ENCODE measurements at regions not wholly inside any gene's neighbourhood (a gene's known extent, or its start where the extent isn't known, plus 50 kb on each side); places are given as distances from the start of the nearest gene placed in this dataset.

GRCh38 chr9:110086537-110086936, 121.4 kb downstream of the C9orf152 start:
- DNase-seq (ENCODE audit: low read depth): no peak
- TF ChIP-seq, protein P1, sequence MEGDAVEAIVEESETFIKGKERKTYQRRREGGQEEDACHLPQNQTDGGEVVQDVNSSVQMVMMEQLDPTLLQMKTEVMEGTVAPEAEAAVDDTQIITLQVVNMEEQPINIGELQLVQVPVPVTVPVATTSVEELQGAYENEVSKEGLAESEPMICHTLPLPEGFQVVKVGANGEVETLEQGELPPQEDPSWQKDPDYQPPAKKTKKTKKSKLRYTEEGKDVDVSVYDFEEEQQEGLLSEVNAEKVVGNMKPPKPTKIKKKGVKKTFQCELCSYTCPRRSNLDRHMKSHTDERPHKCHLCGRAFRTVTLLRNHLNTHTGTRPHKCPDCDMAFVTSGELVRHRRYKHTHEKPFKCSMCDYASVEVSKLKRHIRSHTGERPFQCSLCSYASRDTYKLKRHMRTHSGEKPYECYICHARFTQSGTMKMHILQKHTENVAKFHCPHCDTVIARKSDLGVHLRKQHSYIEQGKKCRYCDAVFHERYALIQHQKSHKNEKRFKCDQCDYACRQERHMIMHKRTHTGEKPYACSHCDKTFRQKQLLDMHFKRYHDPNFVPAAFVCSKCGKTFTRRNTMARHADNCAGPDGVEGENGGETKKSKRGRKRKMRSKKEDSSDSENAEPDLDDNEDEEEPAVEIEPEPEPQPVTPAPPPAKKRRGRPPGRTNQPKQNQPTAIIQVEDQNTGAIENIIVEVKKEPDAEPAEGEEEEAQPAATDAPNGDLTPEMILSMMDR (IDR thresholded peaks at IDR 0.05; ENCODE audit: low read depth, low read length, missing control alignments): no peak
- in situ Hi-C loops (cut with HindIII; ENCODE audit: low sequenced_read_pairs): no loop called here
- H3K4me3 ChIP-seq (ENCODE audit: low read depth, low read length): no peak overlapping the region

- TF ChIP-seq, protein P1 (IDR thresholded peaks at IDR 0.05; ENCODE audit: low read depth, low read length, missing control alignments): no peak
- in situ Hi-C loops (cut with HindIII; ENCODE audit: low sequenced_read_pairs): no loop called here
- DNase-seq (ENCODE audit: low read depth): no peak
- H3K4me3 ChIP-seq (ENCODE audit: low read depth, low read length): no peak overlapping the region
Measured at GRCh38 chr9:110087605-110088004, 120.4 kb downstream of the C9orf152 start.

DNA sequence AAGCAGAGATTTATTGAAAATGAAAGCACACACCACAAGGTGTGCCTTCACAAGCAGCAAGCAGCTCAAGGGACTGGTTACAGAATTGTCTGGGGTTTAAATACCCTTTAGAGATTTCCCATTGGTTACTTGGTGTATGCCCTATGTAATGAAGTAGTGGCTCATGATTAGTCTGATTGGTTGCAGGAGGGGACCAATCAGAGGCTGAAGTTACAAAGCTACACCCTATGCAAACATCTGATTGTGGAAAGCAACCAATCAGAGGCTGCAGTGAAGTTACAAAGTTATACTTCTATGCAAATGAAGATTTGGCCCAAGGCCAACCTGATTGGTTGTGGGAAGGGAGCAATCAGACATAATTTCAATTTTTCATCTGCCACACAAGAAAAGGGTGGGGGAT, 119.9 kb downstream of the C9orf152 start:
- TF ChIP-seq, protein P1 (IDR thresholded peaks at IDR 0.05; ENCODE audit: low read depth, low read length, missing control alignments): no peak
- in situ Hi-C loops (cut with HindIII; ENCODE audit: low sequenced_read_pairs): no loop called here
- H3K4me3 ChIP-seq (ENCODE audit: low read depth, low read length): no peak overlapping the region
- DNase-seq (ENCODE audit: low read depth): no peak

- in situ Hi-C loops (cut with HindIII; ENCODE audit: low sequenced_read_pairs): no loop called here
Measured at GRCh38 chr9:110089681-110090370, 118.1 kb downstream of the C9orf152 start.

DNA sequence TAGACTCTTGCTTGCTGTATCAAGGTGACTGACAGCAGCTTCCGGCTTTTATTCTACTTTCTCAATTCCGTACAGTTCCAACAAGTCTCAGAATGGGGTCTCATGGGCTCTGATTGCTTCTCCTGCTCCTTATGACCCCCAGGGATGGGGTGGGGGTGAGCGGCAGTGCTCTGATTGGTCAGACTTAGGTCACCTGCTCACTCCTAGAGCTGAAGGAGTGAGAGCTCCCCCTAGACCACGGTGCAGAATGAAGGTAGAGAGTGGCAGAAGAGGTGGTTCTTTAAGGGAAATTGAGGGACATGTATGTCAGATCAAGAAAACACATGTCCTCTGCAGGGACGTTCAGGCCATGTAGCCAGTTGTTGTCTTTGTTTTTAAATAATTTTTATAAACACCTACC, 115.2 kb downstream of the C9orf152 start:
- in situ Hi-C loops (cut with HindIII; ENCODE audit: low sequenced_read_pairs): no loop called here
- no peak overlapping the region for H3K4me3 ChIP-seq (ENCODE audit: low read depth, low read length)
- no peak for DNase-seq (ENCODE audit: low read depth)
- TF ChIP-seq, protein P1 (IDR thresholded peaks at IDR 0.05; ENCODE audit: low read depth, low read length, missing control alignments): no peak

More at GRCh38 chr9:110089681-110090370, 118.1 kb downstream of the C9orf152 start:
- no peak overlapping the region for H3K4me3 ChIP-seq (ENCODE audit: low read depth, low read length)
- TF ChIP-seq, protein P1 (IDR thresholded peaks at IDR 0.05; ENCODE audit: low read depth, low read length, missing control alignments): no peak
- no peak for DNase-seq (ENCODE audit: low read depth)

- in situ Hi-C loops (cut with HindIII; ENCODE audit: low sequenced_read_pairs): no loop called here
- no peak for DNase-seq (ENCODE audit: low read depth)
- TF ChIP-seq, protein P1 (IDR thresholded peaks at IDR 0.05; ENCODE audit: low read depth, low read length, missing control alignments): no peak
- no peak overlapping the region for H3K4me3 ChIP-seq (ENCODE audit: low read depth, low read length)
Measured at GRCh38 chr9:110093417-110093816, 114.5 kb downstream of the C9orf152 start.

All from astrocyte of the cerebellum (primary cell).